Type B pancreatic cell (in vitro differentiated cells): ENCODE measurements at regions not wholly inside any gene's neighbourhood (a gene's known extent, or its start where the extent isn't known, plus 50 kb on each side); places are given as distances from the start of the nearest gene placed in this dataset.

Experiments used
- DNase-seq: peaks from one replicate; pipeline ENCODE4 v3.0.0; 2021; ENCODE audit warnings: mixed read lengths; ENCODE audit not compliant: unreplicated experiment; ENCODE audit errors: extremely low spot score
- H3K27ac Mint-ChIP-seq: 2 replicates; pipeline ENCODE4 v1.8.0; 2021; ENCODE audit warnings: mild to moderate bottlenecking, mixed read lengths
- H3K27me3 Mint-ChIP-seq: 2 replicates; pipeline ENCODE4 v1.8.0; 2021; ENCODE audit warnings: mixed read lengths
- H3K36me3 Mint-ChIP-seq: 2 replicates; pipeline ENCODE4 v1.8.0; 2021; ENCODE audit warnings: mixed read lengths
- H3K4me1 Mint-ChIP-seq: one replicate; pipeline ENCODE4 v1.8.0; 2021; ENCODE audit warnings: mixed read lengths; ENCODE audit not compliant: unreplicated experiment
- H3K4me3 Mint-ChIP-seq: 2 replicates; pipeline ENCODE4 v1.8.0; 2021; ENCODE audit warnings: mild to moderate bottlenecking, mixed read lengths
- H3K9me3 Mint-ChIP-seq: 2 replicates; pipeline ENCODE4 v1.8.0; 2021; ENCODE audit warnings: mixed read lengths
- CTCF ChIP-seq: fragments of 200-600 bp; sonication (generic); conservative IDR thresholded peaks from 2 replicates; pipeline ENCODE4 v1.5.0; 2021; ENCODE audit warnings: antibody characterized with exemption, mild to moderate bottlenecking

- Mint-ChIP-seq H3K27ac (no peak overlapping the region), H3K9me3 (peaks cover 15% of the 10 kb centered on the region), H3K4me3 (no peak overlapping the region), H3K27me3 (no peaks in the 10 kb centered on the region), H3K36me3 (no peaks in the 10 kb centered on the region), H3K4me1 (no peaks in the 10 kb centered on the region)
- DNase-seq = no peak
- no peak for TF ChIP-seq CTCF
These were observed 112.0 kb downstream of the ID4 start for GRCh38 chr6:19949155-19949554.

- no peak for TF ChIP-seq CTCF
- H3K9me3 Mint-ChIP-seq = peaks cover 4% of the 10 kb centered on the region
- H3K27me3 Mint-ChIP-seq = peaks cover 7% of the 10 kb centered on the region
- no peak for DNase-seq
- no peaks in the 10 kb centered on the region for H3K4me1 Mint-ChIP-seq
- no peaks in the 10 kb centered on the region for H3K36me3 Mint-ChIP-seq
- no peak overlapping the region for H3K4me3 Mint-ChIP-seq
- H3K27ac Mint-ChIP-seq = no peak overlapping the region
These were observed 126.9 kb downstream of the ID4 start for GRCh38 chr6:19964115-19964514.

DNA sequence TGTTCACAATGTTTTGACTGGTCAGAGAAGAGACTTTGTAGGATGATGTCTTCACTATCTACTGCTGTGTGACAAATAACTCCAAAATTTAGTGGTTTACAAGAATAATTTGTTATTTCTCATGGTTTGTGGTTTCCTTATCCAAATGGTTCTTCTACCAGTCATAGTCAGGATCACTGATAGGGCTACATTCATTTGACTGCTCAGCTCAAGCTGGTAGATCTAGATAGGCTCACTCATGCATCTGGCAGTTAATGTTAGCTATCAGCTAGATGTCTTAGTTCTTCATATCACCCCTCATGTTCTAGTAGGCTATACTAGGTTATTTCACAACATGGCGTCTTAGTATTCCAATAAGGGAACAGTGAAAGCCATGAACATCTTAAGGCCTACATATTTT is 131.0 kb downstream of the ID4 start:
- TF ChIP-seq CTCF = no peak
- H3K36me3 Mint-ChIP-seq = no peaks in the 10 kb centered on the region
- DNase-seq = no peak
- H3K4me1 Mint-ChIP-seq = no peaks in the 10 kb centered on the region
- H3K27me3 Mint-ChIP-seq = peaks cover 4% of the 10 kb centered on the region
- H3K4me3 Mint-ChIP-seq = no peak overlapping the region
- H3K9me3 Mint-ChIP-seq = no peaks in the 10 kb centered on the region
- no peak overlapping the region for H3K27ac Mint-ChIP-seq

- no peak overlapping the region for H3K27ac Mint-ChIP-seq
- no peak overlapping the region for H3K4me3 Mint-ChIP-seq
- H3K9me3 Mint-ChIP-seq = no peaks in the 10 kb centered on the region
These were observed 135.1 kb downstream of the ID4 start for GRCh38 chr6:19972221-19972620.

GRCh38 chr6:19976411-19977129 is 139.4 kb downstream of the ID4 start:
- no peak for DNase-seq
- H3K4me1 Mint-ChIP-seq = peaks cover 15% of the 10 kb centered on the region
- no peaks in the 10 kb centered on the region for H3K36me3 Mint-ChIP-seq
- no peak overlapping the region for H3K27ac Mint-ChIP-seq
- H3K9me3 Mint-ChIP-seq = no peaks in the 10 kb centered on the region
- TF ChIP-seq CTCF = no peak
- peaks cover 3% of the 10 kb centered on the region for H3K27me3 Mint-ChIP-seq
- H3K4me3 Mint-ChIP-seq = no peak overlapping the region

More at GRCh38 chr6:19972221-19972620, 135.1 kb downstream of the ID4 start:
- no peak for DNase-seq
- peaks cover 11% of the 10 kb centered on the region for H3K4me1 Mint-ChIP-seq
- H3K36me3 Mint-ChIP-seq = no peaks in the 10 kb centered on the region
- no peak for TF ChIP-seq CTCF
- peaks cover 3% of the 10 kb centered on the region for H3K27me3 Mint-ChIP-seq

- Mint-ChIP-seq H3K4me1 (peaks cover 15% of the 10 kb centered on the region), H3K27ac (no peak overlapping the region), H3K36me3 (no peaks in the 10 kb centered on the region), H3K9me3 (no peaks in the 10 kb centered on the region), H3K27me3 (peaks cover 13% of the 10 kb centered on the region), H3K4me3 (no peak overlapping the region)
- DNase-seq = no peak
- TF ChIP-seq CTCF = no peak
These were observed 141.9 kb downstream of the ID4 start for GRCh38 chr6:19979059-19979458.
